ENCODE measurements at regions not wholly inside any gene's neighbourhood (a gene's known extent, or its start where the extent isn't known, plus 50 kb on each side); places are given as distances from the start of the nearest gene placed in this dataset.

DNA sequence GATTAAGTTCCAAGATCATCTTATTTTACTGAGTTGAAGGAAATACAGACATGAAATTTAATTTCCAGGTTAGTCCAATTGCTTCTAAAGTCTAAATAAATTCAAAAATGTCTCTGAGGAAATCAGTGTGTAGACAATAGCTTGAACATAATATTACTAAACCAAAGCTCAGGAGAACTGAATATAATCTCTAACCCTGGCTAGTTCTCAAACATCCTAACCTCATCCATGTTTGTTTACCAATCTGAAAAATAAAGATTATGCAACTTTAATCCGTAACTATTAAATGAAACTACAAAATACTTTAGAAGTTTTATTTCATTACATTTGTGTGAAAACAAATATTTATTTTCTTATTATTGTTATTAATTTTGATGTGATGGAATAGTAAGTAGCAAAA is 387.2 kb downstream of the TBC1D32 start:
- POLR2A ChIA-PET = no interaction called here
- no peak for TF ChIP-seq REPIN1 (tag by site-specific recombination; IDR thresholded peaks at IDR 0.05; ENCODE audit: low read depth)
- no peak for TF ChIP-seq IKZF3 (tag by site-specific recombination; IDR thresholded peaks at IDR 0.05)
- H3K4me1 ChIP-seq (ENCODE audit: control insufficient read depth, insufficient read depth, low read length) = no peaks in the 10 kb centered on the region
- H3K4me3 ChIP-seq (ENCODE audit: low read depth, low read length) = no peak overlapping the region
- H3K27ac ChIP-seq (ENCODE audit: extremely low read depth, low read depth, low read length) = no peak overlapping the region
- no peaks in the 10 kb centered on the region for H3K9me3 ChIP-seq (ENCODE audit: control insufficient read depth, insufficient read depth, low read depth, low read length)
- H3K36me3 ChIP-seq (ENCODE audit: control insufficient read depth in 2 of 2, insufficient read depth in 1 of 2, low read length in 2 of 2) = no peaks in the 10 kb centered on the region
- CTCF ChIA-PET = interaction anchor here (1.2 kb wide), 1 partner anchor 34 kb away, joined by 3 read pairs; no protein-coding TSS in a partner anchor

DNA sequence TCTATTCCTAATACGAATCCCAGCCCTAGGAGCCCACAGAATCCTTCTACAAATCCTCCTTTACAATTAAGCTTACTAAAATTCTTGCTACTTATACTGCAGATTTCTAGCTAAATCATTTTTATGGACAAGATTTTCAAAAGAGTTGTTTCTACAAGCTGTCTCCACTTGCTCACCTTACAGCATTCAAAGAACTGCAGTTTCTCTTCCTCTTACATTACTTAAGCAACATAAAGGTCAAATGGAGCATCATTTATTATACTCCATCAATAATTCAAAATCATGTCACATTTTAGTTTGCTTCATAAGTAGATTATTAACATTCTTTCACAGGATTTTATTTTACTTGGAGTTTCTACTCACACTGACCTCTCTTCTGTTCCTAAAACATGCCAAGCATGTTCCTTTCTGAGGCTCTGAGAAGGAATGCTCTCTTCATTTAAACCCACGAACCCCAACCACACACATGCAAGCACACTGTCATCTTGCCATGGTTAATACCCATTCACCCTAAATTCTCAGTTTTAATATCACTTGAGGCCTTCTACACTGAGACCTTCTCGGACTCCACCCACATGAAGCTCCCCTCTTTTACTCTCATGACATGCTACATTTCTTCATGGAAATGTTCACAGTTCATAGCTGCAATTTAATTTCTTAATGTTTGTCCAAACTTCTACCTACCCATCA is 388.2 kb downstream of the TBC1D32 start:
- Histone ChIP-seq H3K9me3 (ENCODE audit: control insufficient read depth, insufficient read depth, low read depth, low read length) (no peaks in the 10 kb centered on the region), H3K27ac (ENCODE audit: extremely low read depth, low read depth, low read length) (no peak overlapping the region), H3K4me1 (ENCODE audit: control insufficient read depth, insufficient read depth, low read length) (no peaks in the 10 kb centered on the region), H3K4me3 (ENCODE audit: low read depth, low read length) (no peak overlapping the region), H3K36me3 (ENCODE audit: control insufficient read depth in 2 of 2, insufficient read depth in 1 of 2, low read length in 2 of 2) (no peaks in the 10 kb centered on the region)
- TF ChIP-seq ZNF341 (tag by site-specific recombination; IDR thresholded peaks at IDR 0.05; ENCODE audit: low read depth) = no peak
- no peak for TF ChIP-seq ZNF174 (tag by site-specific recombination; IDR thresholded peaks at IDR 0.05)
- no peak for TF ChIP-seq ZNF184 (tag by site-specific recombination; IDR thresholded peaks at IDR 0.05)
- TF ChIP-seq, protein P1, sequence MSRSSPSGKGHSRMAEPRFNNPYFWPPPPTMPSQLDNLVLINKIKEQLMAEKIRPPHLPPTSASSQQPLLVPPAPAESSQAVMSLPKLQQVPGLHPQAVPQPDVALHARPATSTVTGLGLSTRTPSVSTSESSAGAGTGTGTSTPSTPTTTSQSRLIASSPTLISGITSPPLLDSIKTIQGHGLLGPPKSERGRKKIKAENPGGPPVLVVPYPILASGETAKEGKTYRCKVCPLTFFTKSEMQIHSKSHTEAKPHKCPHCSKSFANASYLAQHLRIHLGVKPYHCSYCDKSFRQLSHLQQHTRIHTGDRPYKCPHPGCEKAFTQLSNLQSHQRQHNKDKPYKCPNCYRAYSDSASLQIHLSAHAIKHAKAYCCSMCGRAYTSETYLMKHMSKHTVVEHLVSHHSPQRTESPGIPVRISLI (tag by site-specific recombination; IDR thresholded peaks at IDR 0.05) = no peak
- TF ChIP-seq ZBTB7A (tag by site-specific recombination; IDR thresholded peaks at IDR 0.05; ENCODE audit: low read depth) = no peak
- ChIA-PET POLR2A (no interaction called here), CTCF (interaction anchor here (0.6 to 1.2 kb wide), 2 partner anchors 36 to 379 kb away, joined by 3 read pairs; no protein-coding TSS in a partner anchor)

DNA sequence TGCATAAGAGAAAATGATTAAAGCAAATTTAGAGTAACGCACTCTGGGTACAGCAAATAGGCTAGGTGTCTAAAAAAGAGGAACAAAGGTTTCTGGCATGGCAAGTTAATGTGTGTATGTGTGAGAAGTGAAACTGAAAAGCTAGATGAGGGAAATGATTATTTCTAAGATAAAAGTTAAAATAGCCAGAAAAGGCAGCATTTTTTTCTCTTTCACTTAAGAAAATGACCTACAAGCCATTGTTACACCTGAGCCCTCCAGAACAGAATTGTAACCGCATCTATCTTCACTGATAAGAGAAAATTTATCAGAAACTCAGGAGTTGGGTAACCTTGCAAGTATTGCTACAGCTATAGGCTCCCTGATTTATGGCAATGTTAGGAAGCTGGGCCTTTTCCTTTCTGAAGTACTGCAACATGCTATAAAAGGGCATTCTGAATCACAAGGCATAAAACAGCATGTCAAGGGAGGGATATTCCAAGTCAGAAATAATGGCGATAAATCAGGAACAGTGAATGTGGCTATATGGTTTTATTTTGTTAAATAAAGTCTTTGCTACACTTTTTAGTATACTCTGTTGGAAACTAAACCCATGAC is 395.3 kb downstream of the TBC1D32 start:
- TF ChIP-seq SETDB1 (IDR thresholded peaks at IDR 0.05; ENCODE audit: insufficient read length, low read length) = no peak
- TF ChIP-seq ZBTB1 (tag by site-specific recombination; IDR thresholded peaks at IDR 0.05) = no peak
- TF ChIP-seq ZIC2 (tag by site-specific recombination; IDR thresholded peaks at IDR 0.05) = no peak
- Histone ChIP-seq H3K36me3 (ENCODE audit: control insufficient read depth in 2 of 2, insufficient read depth in 1 of 2, low read length in 2 of 2) (no peaks in the 10 kb centered on the region), H3K9me3 (ENCODE audit: control insufficient read depth, insufficient read depth, low read depth, low read length) (no peaks in the 10 kb centered on the region), H3K4me3 (ENCODE audit: low read depth, low read length) (no peak overlapping the region), H3K4me1 (ENCODE audit: control insufficient read depth, insufficient read depth, low read length) (no peaks in the 10 kb centered on the region), H3K27ac (ENCODE audit: extremely low read depth, low read depth, low read length) (no peak overlapping the region)
- POLR2A ChIA-PET = no interaction called here
- CTCF ChIA-PET = no interaction called here

DNA sequence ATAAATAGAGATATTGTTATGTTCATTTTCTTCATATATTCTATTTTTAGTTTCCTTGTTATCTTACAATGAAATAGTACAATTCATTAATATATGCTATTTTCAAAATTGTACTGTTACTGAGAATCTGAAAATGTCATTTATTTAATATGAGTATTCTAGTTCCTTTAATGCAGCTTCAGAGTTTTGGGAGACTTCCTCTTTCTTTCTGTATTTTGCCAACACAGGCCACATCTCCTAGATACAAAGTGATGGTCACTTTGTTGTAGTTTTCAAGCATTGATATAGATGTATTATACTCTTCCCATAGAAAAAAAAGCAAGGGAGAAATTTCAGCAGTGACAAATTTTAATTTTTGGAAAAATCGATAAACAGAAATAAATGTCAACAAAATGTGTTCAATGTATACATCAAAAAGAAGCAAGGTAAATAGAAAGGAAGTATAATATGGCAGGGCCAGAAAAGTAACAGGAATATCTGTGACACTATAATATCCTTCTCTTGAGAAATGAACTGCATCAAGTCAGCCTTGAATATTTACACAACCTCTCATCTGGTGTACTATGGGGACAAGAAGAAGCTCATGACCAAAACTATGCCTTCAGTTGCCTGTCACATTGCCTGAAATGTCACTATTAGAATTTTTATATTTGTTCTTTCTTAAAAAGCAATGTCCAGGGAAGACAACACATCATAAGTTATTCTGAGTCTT is 396.0 kb downstream of the TBC1D32 start:
- Histone ChIP-seq H3K27ac (ENCODE audit: extremely low read depth, low read depth, low read length) (no peak overlapping the region), H3K9me3 (ENCODE audit: control insufficient read depth, insufficient read depth, low read depth, low read length) (no peaks in the 10 kb centered on the region), H3K36me3 (ENCODE audit: control insufficient read depth in 2 of 2, insufficient read depth in 1 of 2, low read length in 2 of 2) (no peaks in the 10 kb centered on the region), H3K4me1 (ENCODE audit: control insufficient read depth, insufficient read depth, low read length) (no peaks in the 10 kb centered on the region), H3K4me3 (ENCODE audit: low read depth, low read length) (no peak overlapping the region)
- ChIA-PET CTCF (no interaction called here), POLR2A (no interaction called here)
- TF ChIP-seq ZNF521 (tag by site-specific recombination; IDR thresholded peaks at IDR 0.05) (no peak), BCL11A (tag by site-specific recombination; IDR thresholded peaks at IDR 0.05; ENCODE audit: low read depth) (no peak), ZFP37 (tag by site-specific recombination; IDR thresholded peaks at IDR 0.05) (no peak), TCF7L2 (IDR thresholded peaks at IDR 0.05; ENCODE audit: borderline replicate concordance, low read depth, low read length) (no peak), SCRT1 (tag by site-specific recombination; IDR thresholded peaks at IDR 0.05; ENCODE audit: borderline replicate concordance) (no peak), HOXC10 (CRISPR knock-in tag; IDR thresholded peaks at IDR 0.05) (no peak), ZNF16 (tag by site-specific recombination; IDR thresholded peaks at IDR 0.05; ENCODE audit: low read depth) (no peak)
- TF ChIP-seq, protein P2, sequence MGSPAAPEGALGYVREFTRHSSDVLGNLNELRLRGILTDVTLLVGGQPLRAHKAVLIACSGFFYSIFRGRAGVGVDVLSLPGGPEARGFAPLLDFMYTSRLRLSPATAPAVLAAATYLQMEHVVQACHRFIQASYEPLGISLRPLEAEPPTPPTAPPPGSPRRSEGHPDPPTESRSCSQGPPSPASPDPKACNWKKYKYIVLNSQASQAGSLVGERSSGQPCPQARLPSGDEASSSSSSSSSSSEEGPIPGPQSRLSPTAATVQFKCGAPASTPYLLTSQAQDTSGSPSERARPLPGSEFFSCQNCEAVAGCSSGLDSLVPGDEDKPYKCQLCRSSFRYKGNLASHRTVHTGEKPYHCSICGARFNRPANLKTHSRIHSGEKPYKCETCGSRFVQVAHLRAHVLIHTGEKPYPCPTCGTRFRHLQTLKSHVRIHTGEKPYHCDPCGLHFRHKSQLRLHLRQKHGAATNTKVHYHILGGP (tag by site-specific recombination; IDR thresholded peaks at IDR 0.05) = no peak
- TF ChIP-seq, protein P3, sequence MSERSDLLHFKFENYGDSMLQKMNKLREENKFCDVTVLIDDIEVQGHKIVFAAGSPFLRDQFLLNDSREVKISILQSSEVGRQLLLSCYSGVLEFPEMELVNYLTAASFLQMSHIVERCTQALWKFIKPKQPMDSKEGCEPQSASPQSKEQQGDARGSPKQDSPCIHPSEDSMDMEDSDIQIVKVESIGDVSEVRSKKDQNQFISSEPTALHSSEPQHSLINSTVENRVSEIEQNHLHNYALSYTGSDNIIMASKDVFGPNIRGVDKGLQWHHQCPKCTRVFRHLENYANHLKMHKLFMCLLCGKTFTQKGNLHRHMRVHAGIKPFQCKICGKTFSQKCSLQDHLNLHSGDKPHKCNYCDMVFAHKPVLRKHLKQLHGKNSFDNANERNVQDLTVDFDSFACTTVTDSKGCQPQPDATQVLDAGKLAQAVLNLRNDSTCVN (tag by site-specific recombination; optimal IDR thresholded peaks at IDR 0.05) = no peak
- TF ChIP-seq, protein P4, sequence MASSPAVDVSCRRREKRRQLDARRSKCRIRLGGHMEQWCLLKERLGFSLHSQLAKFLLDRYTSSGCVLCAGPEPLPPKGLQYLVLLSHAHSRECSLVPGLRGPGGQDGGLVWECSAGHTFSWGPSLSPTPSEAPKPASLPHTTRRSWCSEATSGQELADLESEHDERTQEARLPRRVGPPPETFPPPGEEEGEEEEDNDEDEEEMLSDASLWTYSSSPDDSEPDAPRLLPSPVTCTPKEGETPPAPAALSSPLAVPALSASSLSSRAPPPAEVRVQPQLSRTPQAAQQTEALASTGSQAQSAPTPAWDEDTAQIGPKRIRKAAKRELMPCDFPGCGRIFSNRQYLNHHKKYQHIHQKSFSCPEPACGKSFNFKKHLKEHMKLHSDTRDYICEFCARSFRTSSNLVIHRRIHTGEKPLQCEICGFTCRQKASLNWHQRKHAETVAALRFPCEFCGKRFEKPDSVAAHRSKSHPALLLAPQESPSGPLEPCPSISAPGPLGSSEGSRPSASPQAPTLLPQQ (tag by site-specific recombination; IDR thresholded peaks at IDR 0.05) = no peak

All from HEK293 (cell line).